Breast epithelium (tissue), 4 donors: ENCODE measurements at regions not wholly inside any gene's neighbourhood (a gene's known extent, or its start where the extent isn't known, plus 50 kb on each side); places are given as distances from the start of the nearest gene placed in this dataset.

Source experiments
- DNase-seq, 2 donors: peaks; one replicate each; pipeline ENCODE4 v3.0.0-alpha.2; 2019; ENCODE audit warnings: low spot score in 2 of 2
- H3K27ac ChIP-seq, 2 donors: fragments of 200-600 bp; sonication (generic) in 1 of 2; one replicate each; pipeline ENCODE4 v1.5.1; 2016 to 2019; ENCODE audit warnings: mild to moderate bottlenecking in 1 of 2
- H3K27me3 ChIP-seq, 2 donors: fragments of 200-600 bp; sonication (generic) in 1 of 2; one replicate each; pipeline versions ENCODE4 v1.5.1 to v1.6.0; 2017 to 2019; ENCODE audit warnings: control low read depth in 1 of 2, mild to moderate bottlenecking in 1 of 2
- H3K36me3 ChIP-seq: fragments of 200-600 bp; one replicate; pipeline ENCODE4 v1.5.1; 2019
- H3K4me1 ChIP-seq, 2 donors: fragments of 200-600 bp; sonication (generic); one replicate each; pipeline ENCODE4 v1.5.1; 2016 to 2019; ENCODE audit warnings: control low read depth in 1 of 2
- H3K4me3 ChIP-seq, 3 donors: fragments of 200-600 bp; sonication (generic); 1 replicate in 2 of 3; 2 replicates in 1 of 3; pipeline ENCODE4 v1.5.1; 2016 to 2019; ENCODE audit warnings: mild to moderate bottlenecking in 3 of 3, moderate library complexity in 2 of 3
- H3K9me3 ChIP-seq, 2 donors: fragments of 200-600 bp; sonication (generic) in 1 of 2; one replicate each; pipeline ENCODE4 v1.5.1; 2016 to 2019; ENCODE audit warnings: control low read depth in 1 of 2
- CTCF ChIP-seq, 3 donors: fragments of 450-650 bp; IDR thresholded peaks; one replicate each; pipeline ENCODE4 v1.5.1; 2016 to 2017; ENCODE audit warnings: antibody characterized with exemption in 3 of 3, mild to moderate bottlenecking in 3 of 3, moderate library complexity in 3 of 3
- POLR2A ChIP-seq: fragments of 450-650 bp; IDR thresholded peaks from one replicate; pipeline ENCODE4 v1.6.1; 2016; ENCODE audit warnings: antibody characterized with exemption, mild to moderate bottlenecking, moderate library complexity
- POLR2AphosphoS5 ChIP-seq, 3 donors: sonication (generic); formaldehyde crosslinking; IDR thresholded peaks; one replicate each; pipeline ENCODE4 v1.6.1; 2017; ENCODE audit warnings: antibody characterized with exemption in 3 of 3
- intact Hi-C: fragments of 100-400 bp; cut with DNase I; formaldehyde crosslinking; loops from one replicate; pipeline ENCODE4 v1.15.1; 2023; ENCODE audit warnings: low total_unique reads

GRCh38 chr2:188187726-188188125 lies 103.9 kb upstream of the GULP1 start:
- Histone ChIP-seq H3K36me3 (no peaks in the 10 kb centered on the region), H3K4me1 (no peaks in the 10 kb centered on the region), H3K4me3 (no peak overlapping the region), H3K27me3 (no peaks in the 10 kb centered on the region), H3K9me3 (no peaks in the 10 kb centered on the region), H3K27ac (no peak overlapping the region)
- DNase-seq, result no peak
- intact Hi-C loops, result no loop called here
- TF ChIP-seq CTCF (IDR thresholded peaks at IDR 0.05), result no peak
- no peak for TF ChIP-seq POLR2A
- TF ChIP-seq POLR2AphosphoS5 (IDR thresholded peaks at IDR 0.05), result no peak

- Histone ChIP-seq H3K4me1 (no peaks in the 10 kb centered on the region), H3K4me3 (no peak overlapping the region), H3K36me3 (no peaks in the 10 kb centered on the region), H3K27ac (no peak overlapping the region), H3K9me3 (no peaks in the 10 kb centered on the region), H3K27me3 (no peaks in the 10 kb centered on the region)
- intact Hi-C loops, result no loop called here
- DNase-seq, result no peak
- no peak for TF ChIP-seq POLR2AphosphoS5 (IDR thresholded peaks at IDR 0.05)
- no peak for TF ChIP-seq CTCF (IDR thresholded peaks at IDR 0.05)
- TF ChIP-seq POLR2A, result no peak
Observed at GRCh38 chr2:188189356-188189755, 102.3 kb upstream of the GULP1 start.

- Histone ChIP-seq H3K4me1 (no peaks in the 10 kb centered on the region), H3K9me3 (no peaks in the 10 kb centered on the region), H3K27ac (no peak overlapping the region), H3K4me3 (no peak overlapping the region), H3K27me3 (no peaks in the 10 kb centered on the region), H3K36me3 (no peaks in the 10 kb centered on the region)
- no peak for TF ChIP-seq POLR2AphosphoS5 (IDR thresholded peaks at IDR 0.05)
- TF ChIP-seq CTCF (IDR thresholded peaks at IDR 0.05), result no peak
- TF ChIP-seq POLR2A, result no peak
- DNase-seq, result no peak
- intact Hi-C loops, result loop anchor here (10.0 kb wide), 1 partner anchor 1852 kb away; no protein-coding TSS in a partner anchor
Observed at GRCh38 chr2:188193230-188193629, 98.4 kb upstream of the GULP1 start.

- TF ChIP-seq POLR2AphosphoS5 (IDR thresholded peaks at IDR 0.05) (no peak), CTCF (IDR thresholded peaks at IDR 0.05) (no peak), POLR2A (no peak)
- intact Hi-C loops, result loop anchor here (10.0 kb wide), 1 partner anchor 1848 kb away; no protein-coding TSS in a partner anchor
- no peak overlapping the region for H3K4me3 ChIP-seq
- DNase-seq, result no peak
- no peak overlapping the region for H3K27ac ChIP-seq
- no peaks in the 10 kb centered on the region for H3K9me3 ChIP-seq
- H3K36me3 ChIP-seq, result no peaks in the 10 kb centered on the region
- H3K27me3 ChIP-seq, result no peaks in the 10 kb centered on the region
- no peaks in the 10 kb centered on the region for H3K4me1 ChIP-seq
Observed at GRCh38 chr2:188196343-188197008, 95.2 kb upstream of the GULP1 start.

- no peak for DNase-seq
- intact Hi-C loops, result loop anchor here (10.0 kb wide), 1 partner anchor 1845 kb away; no protein-coding TSS in a partner anchor
- no peaks in the 10 kb centered on the region for H3K9me3 ChIP-seq
- H3K27me3 ChIP-seq, result no peaks in the 10 kb centered on the region
- H3K4me3 ChIP-seq, result no peak overlapping the region
- H3K27ac ChIP-seq, result no peak overlapping the region
- H3K4me1 ChIP-seq, result no peaks in the 10 kb centered on the region
- H3K36me3 ChIP-seq, result no peaks in the 10 kb centered on the region
- TF ChIP-seq CTCF (IDR thresholded peaks at IDR 0.05) (no peak), POLR2A (no peak), POLR2AphosphoS5 (IDR thresholded peaks at IDR 0.05) (no peak)
Observed at GRCh38 chr2:188199716-188200128, 92.0 kb upstream of the GULP1 start.
